Suprapubic skin (tissue), 4 donors: ENCODE measurements at regions not wholly inside any gene's neighbourhood (a gene's known extent, or its start where the extent isn't known, plus 50 kb on each side); places are given as distances from the start of the nearest gene placed in this dataset.

ENCODE experiments used
- DNase-seq, 2 donors: peaks; one replicate each; pipeline ENCODE4 v3.0.0-alpha.2; 2019; ENCODE audit warnings: low spot score in 2 of 2
- H3K27ac ChIP-seq: fragments of 200-600 bp; sonication (generic); one replicate; pipeline ENCODE4 v1.5.1; 2019
- H3K27me3 ChIP-seq: fragments of 200-600 bp; sonication (generic); one replicate; pipeline ENCODE4 v1.5.1; 2019
- H3K36me3 ChIP-seq: fragments of 200-600 bp; sonication (generic); one replicate; pipeline ENCODE4 v1.5.1; 2019
- H3K4me1 ChIP-seq: fragments of 200-600 bp; sonication (generic); one replicate; pipeline ENCODE4 v1.5.1; 2019
- H3K4me3 ChIP-seq: fragments of 200-600 bp; sonication (generic); one replicate; pipeline ENCODE4 v1.5.1; 2019; ENCODE audit warnings: mild to moderate bottlenecking
- H3K9me3 ChIP-seq: fragments of 200-600 bp; sonication (generic); one replicate; pipeline ENCODE4 v1.5.1; 2019
- EP300 ChIP-seq: sonication (generic); formaldehyde crosslinking; IDR thresholded peaks from one replicate; pipeline ENCODE4 v1.6.1; 2017; ENCODE audit warnings: antibody characterized with exemption
- POLR2A ChIP-seq, 2 donors: fragments of 450-650 bp; IDR thresholded peaks; one replicate each; pipeline ENCODE4 v1.6.1; 2017; ENCODE audit warnings: antibody characterized with exemption in 2 of 2, mild to moderate bottlenecking in 2 of 2, moderate library complexity in 2 of 2
- POLR2AphosphoS5 ChIP-seq, 3 donors: sonication (generic); formaldehyde crosslinking; IDR thresholded peaks; one replicate each; pipeline ENCODE4 v1.6.1; 2017; ENCODE audit warnings: antibody characterized with exemption in 3 of 3
- WGBS: methylation state at CpG from one replicate; pipeline ENCODE4 v1.1.5; 2018; 5-methylcytosine and 5-hydroxymethylcytosine counted together
- TF ChIP-seq, protein P1 (sequence below), 2 donors: fragments of 200-600 bp in 1 of 2; fragments of 450-650 bp in 1 of 2; sonication (generic) in 1 of 2; IDR thresholded peaks; one replicate each; pipeline ENCODE4 v1.5.1; 2016 to 2019; ENCODE audit warnings: antibody characterized with exemption in 2 of 2, mild to moderate bottlenecking in 1 of 2, moderate library complexity in 1 of 2

DNA sequence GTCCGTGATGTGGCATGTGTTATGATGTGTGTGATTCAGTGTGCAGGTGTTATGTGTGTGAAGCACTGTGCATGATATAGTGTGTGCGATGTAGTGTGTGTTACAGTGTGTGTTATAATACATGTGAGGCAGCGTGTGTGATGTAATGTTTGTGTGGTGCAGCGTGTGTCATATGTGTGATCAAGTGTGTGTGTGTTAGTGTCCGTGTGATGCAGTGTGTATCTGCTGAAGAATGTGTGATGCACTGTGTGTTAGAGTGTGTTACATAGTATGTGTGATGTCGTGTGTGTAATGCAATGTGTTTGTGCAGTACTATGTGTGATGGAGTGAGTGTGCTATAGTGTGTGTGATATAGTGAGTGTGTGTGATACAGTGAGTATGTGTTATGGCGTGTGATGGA, 182.8 kb upstream of the SOX11 start:
- no peaks in the 10 kb centered on the region for H3K27me3 ChIP-seq
- no peaks in the 10 kb centered on the region for H3K9me3 ChIP-seq
- no peak for DNase-seq
- WGBS, result 94% methylated on average over 7 of the region's 7 CpGs
- TF ChIP-seq POLR2A (IDR thresholded peaks at IDR 0.05) (no peak), POLR2AphosphoS5 (IDR thresholded peaks at IDR 0.05) (no peak), EP300 (no peak)
- TF ChIP-seq, protein P1, sequence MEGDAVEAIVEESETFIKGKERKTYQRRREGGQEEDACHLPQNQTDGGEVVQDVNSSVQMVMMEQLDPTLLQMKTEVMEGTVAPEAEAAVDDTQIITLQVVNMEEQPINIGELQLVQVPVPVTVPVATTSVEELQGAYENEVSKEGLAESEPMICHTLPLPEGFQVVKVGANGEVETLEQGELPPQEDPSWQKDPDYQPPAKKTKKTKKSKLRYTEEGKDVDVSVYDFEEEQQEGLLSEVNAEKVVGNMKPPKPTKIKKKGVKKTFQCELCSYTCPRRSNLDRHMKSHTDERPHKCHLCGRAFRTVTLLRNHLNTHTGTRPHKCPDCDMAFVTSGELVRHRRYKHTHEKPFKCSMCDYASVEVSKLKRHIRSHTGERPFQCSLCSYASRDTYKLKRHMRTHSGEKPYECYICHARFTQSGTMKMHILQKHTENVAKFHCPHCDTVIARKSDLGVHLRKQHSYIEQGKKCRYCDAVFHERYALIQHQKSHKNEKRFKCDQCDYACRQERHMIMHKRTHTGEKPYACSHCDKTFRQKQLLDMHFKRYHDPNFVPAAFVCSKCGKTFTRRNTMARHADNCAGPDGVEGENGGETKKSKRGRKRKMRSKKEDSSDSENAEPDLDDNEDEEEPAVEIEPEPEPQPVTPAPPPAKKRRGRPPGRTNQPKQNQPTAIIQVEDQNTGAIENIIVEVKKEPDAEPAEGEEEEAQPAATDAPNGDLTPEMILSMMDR (IDR thresholded peaks at IDR 0.05), result no peak
- H3K36me3 ChIP-seq, result no peaks in the 10 kb centered on the region
- H3K4me1 ChIP-seq, result no peaks in the 10 kb centered on the region
- H3K4me3 ChIP-seq, result no peak overlapping the region
- no peak overlapping the region for H3K27ac ChIP-seq

DNA sequence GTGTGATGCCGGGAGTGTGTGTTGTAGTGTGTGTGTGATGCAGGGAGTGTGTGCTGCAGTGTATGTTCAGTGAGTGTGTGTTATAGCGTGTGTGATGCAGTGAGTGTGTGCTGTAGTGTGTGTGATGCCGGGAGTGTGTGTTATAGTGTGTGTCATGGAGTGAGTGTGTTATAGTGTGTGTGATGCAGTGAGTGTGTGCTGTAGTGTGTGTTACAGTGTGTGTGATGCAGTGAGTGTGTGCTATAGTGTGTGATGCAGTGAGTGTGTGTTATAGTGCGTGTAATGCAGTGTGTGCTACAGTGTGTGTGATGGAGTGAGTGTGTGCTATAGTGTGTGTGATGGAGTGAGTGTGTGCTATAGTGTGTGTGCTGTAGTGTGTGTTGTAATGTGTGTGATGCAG, 182.1 kb upstream of the SOX11 start:
- H3K4me3 ChIP-seq, result no peak overlapping the region
- no peaks in the 10 kb centered on the region for H3K36me3 ChIP-seq
- TF ChIP-seq EP300, result no peak
- no peak for TF ChIP-seq POLR2A (IDR thresholded peaks at IDR 0.05)
- TF ChIP-seq POLR2AphosphoS5 (IDR thresholded peaks at IDR 0.05), result no peak
- TF ChIP-seq, protein P1 (IDR thresholded peaks at IDR 0.05), result no peak
- no peak for DNase-seq
- no peaks in the 10 kb centered on the region for H3K4me1 ChIP-seq
- H3K9me3 ChIP-seq, result no peaks in the 10 kb centered on the region
- no peak overlapping the region for H3K27ac ChIP-seq
- WGBS, result 90% methylated on average over 4 of the region's 4 CpGs
- H3K27me3 ChIP-seq, result no peaks in the 10 kb centered on the region

DNA sequence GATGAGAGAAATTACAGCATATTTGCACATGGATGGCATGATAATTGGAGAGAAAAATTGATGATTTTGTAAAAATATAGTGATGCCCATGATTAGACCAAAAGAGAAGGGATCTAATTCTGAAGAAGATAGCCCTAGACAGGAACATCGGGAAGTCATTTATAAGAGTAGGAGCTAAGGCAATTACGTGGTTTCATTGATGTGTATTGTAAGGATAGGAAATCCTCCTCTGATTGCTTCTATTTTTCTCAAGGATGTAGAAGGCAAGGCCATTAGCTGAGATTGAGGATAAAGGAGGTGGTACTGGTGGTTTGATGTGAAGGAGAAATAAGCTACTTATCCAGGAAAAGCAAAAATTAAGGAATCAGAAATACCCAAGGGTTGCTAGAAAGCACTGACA, 176.5 kb upstream of the SOX11 start:
- no peaks in the 10 kb centered on the region for H3K36me3 ChIP-seq
- no peaks in the 10 kb centered on the region for H3K27me3 ChIP-seq
- DNase-seq, result no peak
- H3K27ac ChIP-seq, result no peak overlapping the region
- H3K9me3 ChIP-seq, result no peaks in the 10 kb centered on the region
- H3K4me3 ChIP-seq, result no peak overlapping the region
- 79% methylated on average over 2 of the region's 2 CpGs for WGBS
- no peak for TF ChIP-seq EP300
- H3K4me1 ChIP-seq, result no peaks in the 10 kb centered on the region

DNA sequence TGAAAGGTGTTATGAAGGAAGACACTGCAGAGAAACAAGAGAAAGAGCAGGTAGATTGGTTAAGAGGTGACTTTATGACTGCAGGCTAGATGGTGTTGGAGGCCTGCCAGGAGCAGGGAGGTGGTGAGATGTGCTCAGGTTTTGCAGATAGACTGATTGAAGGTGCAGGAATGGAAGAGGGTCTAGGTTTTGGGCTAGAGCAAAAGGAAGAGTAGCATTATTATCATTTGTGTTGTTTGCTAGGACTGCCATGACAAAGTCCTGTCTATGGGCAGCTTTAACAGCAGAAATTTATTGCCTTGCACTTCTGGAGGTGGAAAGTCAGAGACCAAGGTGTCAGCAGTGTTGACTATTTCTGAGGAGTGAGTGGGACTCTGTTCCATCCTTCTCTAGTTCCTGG, 172.9 kb upstream of the SOX11 start:
- no peak overlapping the region for H3K4me3 ChIP-seq
- no peaks in the 10 kb centered on the region for H3K27me3 ChIP-seq

DNA sequence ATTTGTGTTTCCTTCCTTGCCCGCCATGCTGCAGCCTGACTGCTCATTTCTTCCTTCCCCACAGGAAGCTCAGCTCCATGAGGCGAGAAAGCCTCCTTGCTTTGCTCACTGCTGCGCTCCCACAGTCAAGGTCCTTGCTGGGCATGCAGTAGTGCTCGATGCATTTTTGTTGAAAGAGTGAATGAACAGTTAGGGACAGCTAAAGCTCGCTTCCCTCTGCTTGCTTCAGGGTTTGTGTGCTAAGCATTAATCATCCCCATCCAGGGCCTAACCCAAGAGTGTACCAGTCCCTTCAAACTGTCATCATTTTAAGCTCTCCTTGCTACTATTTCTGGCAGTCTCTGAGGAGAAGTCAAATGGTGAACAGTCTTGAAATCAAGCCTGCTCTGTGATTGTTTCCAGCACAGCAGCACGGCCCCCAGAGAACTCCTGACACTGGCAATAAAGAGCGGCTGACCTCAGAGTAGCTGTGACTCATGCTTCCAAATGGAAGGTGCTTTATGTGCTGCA, 171.7 kb upstream of the SOX11 start:
- TF ChIP-seq POLR2A (IDR thresholded peaks at IDR 0.05), result no peak
- TF ChIP-seq, protein P1 (IDR thresholded peaks at IDR 0.05), result no peak
- no peak for TF ChIP-seq EP300
- TF ChIP-seq POLR2AphosphoS5 (IDR thresholded peaks at IDR 0.05), result no peak
- no peak overlapping the region for H3K4me3 ChIP-seq
- H3K27ac ChIP-seq, result no peak overlapping the region
- H3K36me3 ChIP-seq, result no peaks in the 10 kb centered on the region
- no peaks in the 10 kb centered on the region for H3K9me3 ChIP-seq
- no peaks in the 10 kb centered on the region for H3K4me1 ChIP-seq
- DNase-seq, result no peak
- 52% methylated on average over 7 of the region's 7 CpGs for WGBS
- no peaks in the 10 kb centered on the region for H3K27me3 ChIP-seq

More for the DNA sequence above, 172.9 kb upstream of the SOX11 start:
- Histone ChIP-seq H3K36me3 (no peaks in the 10 kb centered on the region), H3K4me1 (no peaks in the 10 kb centered on the region), H3K27ac (no peak overlapping the region), H3K9me3 (no peaks in the 10 kb centered on the region)
- TF ChIP-seq, protein P1 (IDR thresholded peaks at IDR 0.05), result no peak
- TF ChIP-seq EP300, result no peak
- no peak for TF ChIP-seq POLR2A (IDR thresholded peaks at IDR 0.05)
- no peak for TF ChIP-seq POLR2AphosphoS5 (IDR thresholded peaks at IDR 0.05)
- DNase-seq, result no peak

DNA sequence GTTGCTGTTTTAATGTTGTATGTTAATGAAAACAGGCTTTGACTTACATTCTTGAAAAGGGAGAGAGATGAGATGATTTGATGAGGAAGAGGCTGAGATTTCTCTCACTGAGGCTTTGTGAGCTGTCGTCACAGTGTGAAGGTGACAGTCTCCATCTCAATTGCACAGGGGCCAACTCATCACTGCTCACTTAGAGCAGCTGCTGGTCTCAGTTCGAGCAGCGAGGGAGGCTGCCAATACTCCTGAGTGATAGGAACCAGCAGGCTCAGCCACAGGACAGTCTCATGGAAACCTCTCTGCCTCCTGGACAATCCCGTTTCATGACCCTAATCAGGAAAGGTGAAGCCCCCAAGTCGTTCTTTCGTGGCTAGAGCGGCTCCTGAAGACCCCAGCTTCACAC, 170.7 kb upstream of the SOX11 start:
- Histone ChIP-seq H3K4me3 (no peak overlapping the region), H3K9me3 (no peaks in the 10 kb centered on the region), H3K27me3 (no peaks in the 10 kb centered on the region), H3K36me3 (no peaks in the 10 kb centered on the region), H3K27ac (no peak overlapping the region), H3K4me1 (no peaks in the 10 kb centered on the region)
- TF ChIP-seq POLR2A (IDR thresholded peaks at IDR 0.05) (no peak), EP300 (no peak), POLR2AphosphoS5 (IDR thresholded peaks at IDR 0.05) (no peak)
- TF ChIP-seq, protein P1 (IDR thresholded peaks at IDR 0.05), result no peak
- 69% methylated on average over 7 of the region's 7 CpGs for WGBS
- no peak for DNase-seq
